DOHH2 (cell line): ENCODE measurements at regions not wholly inside any gene's neighbourhood (a gene's known extent, or its start where the extent isn't known, plus 50 kb on each side); places are given as distances from the start of the nearest gene placed in this dataset.

ENCODE experiments used
- H3F3A ChIP-seq: fragments of 200-600 bp; sonication (generic), shearing (Covaris generic); 2 replicates; pipeline ENCODE4 v1.6.0; 2016; ENCODE audit warnings: antibody characterized with exemption, mild to moderate bottlenecking; ENCODE audit not compliant: control insufficient read depth, insufficient read depth
- H3K27ac ChIP-seq: fragments of 200-600 bp; sonication (generic); 2 replicates; pipeline ENCODE4 v1.5.1; 2014; ENCODE audit warnings: low read depth, mild to moderate bottlenecking, low read length, moderate library complexity
- H3K27me3 ChIP-seq: fragments of 200-600 bp; sonication (generic); 2 replicates; pipeline ENCODE4 v1.6.1; 2014; ENCODE audit warnings: mild to moderate bottlenecking, low read length, mixed read lengths; ENCODE audit not compliant: control insufficient read depth
- H3K36me3 ChIP-seq: fragments of 200-600 bp; sonication (generic); 2 replicates; pipeline ENCODE4 v1.6.1; 2014; ENCODE audit warnings: mild to moderate bottlenecking, low read length, moderate library complexity, mixed read lengths; ENCODE audit not compliant: control insufficient read depth
- H3K4me1 ChIP-seq: fragments of 200-600 bp; sonication (generic); 2 replicates; pipeline ENCODE4 v1.6.1; 2014; ENCODE audit warnings: mild to moderate bottlenecking, low read length, mixed read lengths; ENCODE audit not compliant: control insufficient read depth
- H3K4me2 ChIP-seq: fragments of 200-600 bp; sonication (generic); 2 replicates; pipeline ENCODE4 v1.6.0; 2014; ENCODE audit warnings: mild to moderate bottlenecking, low read length, moderate library complexity
- H3K4me3 ChIP-seq: fragments of 200-600 bp; sonication (generic); 2 replicates; pipeline ENCODE4 v1.5.1; 2014; ENCODE audit warnings: mild to moderate bottlenecking, low read length, mixed read lengths
- H3K79me2 ChIP-seq: fragments of 200-600 bp; sonication (generic); 2 replicates; pipeline ENCODE4 v1.6.1; 2014; ENCODE audit warnings: mild to moderate bottlenecking, low read length, mixed read lengths; ENCODE audit not compliant: control insufficient read depth
- H3K9me2 ChIP-seq: fragments of 200-600 bp; sonication (generic); replicated peaks from 2 replicates; pipeline ENCODE4 v1.6.1; 2014; ENCODE audit warnings: mild to moderate bottlenecking, low read length, mixed read lengths; ENCODE audit not compliant: control insufficient read depth
- H3K9me3 ChIP-seq: fragments of 200-600 bp; sonication (generic); 2 replicates; pipeline ENCODE4 v1.6.1; 2014; ENCODE audit warnings: antibody characterized with exemption, low read length, mixed read lengths; ENCODE audit not compliant: control insufficient read depth, insufficient read depth
- H4K20me1 ChIP-seq: fragments of 200-600 bp; sonication (generic); 2 replicates; pipeline ENCODE4 v1.6.0; 2014; ENCODE audit warnings: low read depth, mild to moderate bottlenecking, antibody characterized with exemption, low read length, moderate library complexity; ENCODE audit not compliant: control insufficient read depth, insufficient read depth
- EZH2phosphoT487 ChIP-seq: fragments of 200-600 bp; sonication (generic); IDR thresholded peaks from 2 replicates; pipeline ENCODE4 v1.6.1; 2017; ENCODE audit warnings: borderline replicate concordance, mild to moderate bottlenecking, antibody characterized with exemption, low read length, moderate library complexity, mixed read lengths
- TF ChIP-seq, protein P1 (sequence below): fragments of 200-600 bp; sonication (generic); IDR thresholded peaks from one replicate; pipeline ENCODE4 v1.5.1; 2014; ENCODE audit warnings: antibody characterized with exemption, mild to moderate bottlenecking, low read depth, low read length; ENCODE audit not compliant: poor library complexity, severe bottlenecking

- TF ChIP-seq EZH2phosphoT487: no peak
- TF ChIP-seq, protein P1, sequence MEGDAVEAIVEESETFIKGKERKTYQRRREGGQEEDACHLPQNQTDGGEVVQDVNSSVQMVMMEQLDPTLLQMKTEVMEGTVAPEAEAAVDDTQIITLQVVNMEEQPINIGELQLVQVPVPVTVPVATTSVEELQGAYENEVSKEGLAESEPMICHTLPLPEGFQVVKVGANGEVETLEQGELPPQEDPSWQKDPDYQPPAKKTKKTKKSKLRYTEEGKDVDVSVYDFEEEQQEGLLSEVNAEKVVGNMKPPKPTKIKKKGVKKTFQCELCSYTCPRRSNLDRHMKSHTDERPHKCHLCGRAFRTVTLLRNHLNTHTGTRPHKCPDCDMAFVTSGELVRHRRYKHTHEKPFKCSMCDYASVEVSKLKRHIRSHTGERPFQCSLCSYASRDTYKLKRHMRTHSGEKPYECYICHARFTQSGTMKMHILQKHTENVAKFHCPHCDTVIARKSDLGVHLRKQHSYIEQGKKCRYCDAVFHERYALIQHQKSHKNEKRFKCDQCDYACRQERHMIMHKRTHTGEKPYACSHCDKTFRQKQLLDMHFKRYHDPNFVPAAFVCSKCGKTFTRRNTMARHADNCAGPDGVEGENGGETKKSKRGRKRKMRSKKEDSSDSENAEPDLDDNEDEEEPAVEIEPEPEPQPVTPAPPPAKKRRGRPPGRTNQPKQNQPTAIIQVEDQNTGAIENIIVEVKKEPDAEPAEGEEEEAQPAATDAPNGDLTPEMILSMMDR: no peak
- Histone ChIP-seq H3K9me3 (no peaks in the 10 kb centered on the region), H3K27me3 (no peaks in the 10 kb centered on the region), H3K4me1 (no peaks in the 10 kb centered on the region), H4K20me1 (no peaks in the 10 kb centered on the region), H3K4me2 (no peak overlapping the region), H3K79me2 (no peaks in the 10 kb centered on the region), H3K9me2 (no peaks in the 10 kb centered on the region), H3F3A (no peaks in the 10 kb centered on the region), H3K27ac (no peak overlapping the region), H3K4me3 (no peak overlapping the region), H3K36me3 (no peaks in the 10 kb centered on the region)
Measured at GRCh38 chr5:56450766-56451165, 217.6 kb upstream of the ANKRD55 start.

GRCh38 chr5:56449071-56449640 lies 216.0 kb upstream of the ANKRD55 start:
- Histone ChIP-seq H3K9me2 (no peaks in the 10 kb centered on the region), H3K9me3 (no peaks in the 10 kb centered on the region), H3K79me2 (no peaks in the 10 kb centered on the region), H3F3A (no peaks in the 10 kb centered on the region), H4K20me1 (no peaks in the 10 kb centered on the region), H3K36me3 (no peaks in the 10 kb centered on the region), H3K4me2 (no peak overlapping the region), H3K4me3 (no peak overlapping the region), H3K27me3 (no peaks in the 10 kb centered on the region), H3K4me1 (no peaks in the 10 kb centered on the region), H3K27ac (no peak overlapping the region)
- no peak for TF ChIP-seq EZH2phosphoT487
- TF ChIP-seq, protein P1: no peak

DNA sequence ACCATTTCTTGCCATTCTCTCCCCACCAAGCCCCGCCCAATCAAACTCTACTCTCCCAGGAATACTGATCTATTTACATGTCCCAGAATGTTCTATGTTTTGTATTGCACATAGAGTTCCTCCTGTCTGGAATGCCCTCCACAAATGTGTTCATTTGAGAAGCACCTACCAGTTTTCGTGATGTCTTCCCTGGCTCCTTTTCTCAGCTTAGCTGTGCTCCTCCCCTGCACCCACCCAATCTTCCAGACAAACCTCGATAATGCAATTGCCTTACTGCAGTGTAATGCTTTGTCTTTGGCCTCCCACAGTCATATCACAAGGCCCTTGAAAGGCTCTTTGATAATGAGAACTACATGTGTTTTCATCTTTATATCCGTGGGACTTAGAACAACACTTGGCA lies 214.5 kb upstream of the ANKRD55 start:
- no peaks in the 10 kb centered on the region for H3K36me3 ChIP-seq
- H3K4me3 ChIP-seq: no peak overlapping the region
- H3K4me1 ChIP-seq: no peaks in the 10 kb centered on the region
- H3K27me3 ChIP-seq: no peaks in the 10 kb centered on the region
- H4K20me1 ChIP-seq: no peaks in the 10 kb centered on the region
- no peaks in the 10 kb centered on the region for H3F3A ChIP-seq
- H3K27ac ChIP-seq: no peak overlapping the region
- H3K9me2 ChIP-seq: no peaks in the 10 kb centered on the region
- no peaks in the 10 kb centered on the region for H3K79me2 ChIP-seq
- no peak overlapping the region for H3K4me2 ChIP-seq
- H3K9me3 ChIP-seq: no peaks in the 10 kb centered on the region
- TF ChIP-seq EZH2phosphoT487: no peak
- TF ChIP-seq, protein P1: no peak
